ENCODE measurements at regions not wholly inside any gene's neighbourhood (a gene's known extent, or its start where the extent isn't known, plus 50 kb on each side); places are given as distances from the start of the nearest gene placed in this dataset.

- ChIA-PET CTCF (no interaction called here), POLR2A (no interaction called here)
- no peak for DNase-seq (ENCODE audit: extremely low spot score)
- TF ChIP-seq SUZ12 (IDR thresholded peaks at IDR 0.05): no peak
- no peak for TF ChIP-seq ZNF384 (IDR thresholded peaks at IDR 0.05)
- TF ChIP-seq SP1 (IDR thresholded peaks at IDR 0.05): no peak
- TF ChIP-seq NFRKB (IDR thresholded peaks at IDR 0.05): no peak
- TF ChIP-seq FOXK2 (IDR thresholded peaks at IDR 0.05): no peak
- TF ChIP-seq CTBP1 (IDR thresholded peaks at IDR 0.05; ENCODE audit: borderline replicate concordance): no peak
- TF ChIP-seq ARNT (IDR thresholded peaks at IDR 0.05): no peak
- no peak for TF ChIP-seq TARDBP (IDR thresholded peaks at IDR 0.05)
- TF ChIP-seq FOXA1 (IDR thresholded peaks at IDR 0.05): no peak
- TF ChIP-seq FOXM1 (IDR thresholded peaks at IDR 0.05; ENCODE audit: borderline replicate concordance): no peak
- no peak for TF ChIP-seq L3MBTL2 (conservative IDR thresholded peaks at IDR 0.05)
- TF ChIP-seq BHLHE40 (IDR thresholded peaks at IDR 0.05; ENCODE audit: borderline replicate concordance): no peak
- TF ChIP-seq HDGF (IDR thresholded peaks at IDR 0.05; ENCODE audit: borderline replicate concordance): no peak
Observed at GRCh38 chr14:84397631-84398030, 1132.3 kb upstream of the FLRT2 start.

- POLR2A ChIA-PET: no interaction called here
Observed at GRCh38 chr14:84399296-84399910, 1130.5 kb upstream of the FLRT2 start.

GRCh38 chr14:84401631-84402030 lies 1128.3 kb upstream of the FLRT2 start:
- CTCF ChIA-PET: no interaction called here

More at GRCh38 chr14:84399296-84399910, 1130.5 kb upstream of the FLRT2 start:
- CTCF ChIA-PET: no interaction called here
- TF ChIP-seq ZNF384 (IDR thresholded peaks at IDR 0.05) (no peak), FOXA1 (IDR thresholded peaks at IDR 0.05) (no peak), BHLHE40 (IDR thresholded peaks at IDR 0.05; ENCODE audit: borderline replicate concordance) (no peak), ARNT (IDR thresholded peaks at IDR 0.05) (no peak), SUZ12 (IDR thresholded peaks at IDR 0.05) (no peak), FOXK2 (IDR thresholded peaks at IDR 0.05) (no peak)
- DNase-seq (ENCODE audit: extremely low spot score): no peak

GRCh38 chr14:84403585-84403984 lies 1126.4 kb upstream of the FLRT2 start:
- TF ChIP-seq HDGF (IDR thresholded peaks at IDR 0.05; ENCODE audit: borderline replicate concordance): no peak
- TF ChIP-seq FOXK2 (IDR thresholded peaks at IDR 0.05): no peak
- no peak for TF ChIP-seq L3MBTL2 (conservative IDR thresholded peaks at IDR 0.05)
- no peak for TF ChIP-seq NFRKB (IDR thresholded peaks at IDR 0.05)
- no peak for TF ChIP-seq LEF1 (IDR thresholded peaks at IDR 0.05; ENCODE audit: borderline replicate concordance)
- TF ChIP-seq PKNOX1 (IDR thresholded peaks at IDR 0.05): no peak
- no peak for TF ChIP-seq SP1 (IDR thresholded peaks at IDR 0.05)
- TF ChIP-seq ELF4 (IDR thresholded peaks at IDR 0.05): no peak
- CTCF ChIA-PET: no interaction called here
- POLR2A ChIA-PET: no interaction called here
- no peak for DNase-seq (ENCODE audit: extremely low spot score)

More at GRCh38 chr14:84401631-84402030, 1128.3 kb upstream of the FLRT2 start:
- TF ChIP-seq BHLHE40 (IDR thresholded peaks at IDR 0.05; ENCODE audit: borderline replicate concordance): no peak
- no peak for TF ChIP-seq NFRKB (IDR thresholded peaks at IDR 0.05)
- TF ChIP-seq FOXK2 (IDR thresholded peaks at IDR 0.05): no peak
- TF ChIP-seq FOXM1 (IDR thresholded peaks at IDR 0.05; ENCODE audit: borderline replicate concordance): no peak
- TF ChIP-seq HDGF (IDR thresholded peaks at IDR 0.05; ENCODE audit: borderline replicate concordance): no peak
- TF ChIP-seq L3MBTL2 (conservative IDR thresholded peaks at IDR 0.05): no peak
- TF ChIP-seq ELF4 (IDR thresholded peaks at IDR 0.05): no peak
- TF ChIP-seq CTBP1 (IDR thresholded peaks at IDR 0.05; ENCODE audit: borderline replicate concordance): no peak
- no peak for TF ChIP-seq LEF1 (IDR thresholded peaks at IDR 0.05; ENCODE audit: borderline replicate concordance)
- no peak for TF ChIP-seq FOXA1 (IDR thresholded peaks at IDR 0.05)
- no peak for DNase-seq (ENCODE audit: extremely low spot score)
- POLR2A ChIA-PET: no interaction called here

- DNase-seq (ENCODE audit: extremely low spot score): no peak
- ChIA-PET CTCF (no interaction called here), POLR2A (no interaction called here)
- no peak for TF ChIP-seq ELF4 (IDR thresholded peaks at IDR 0.05)
Observed at GRCh38 chr14:84404246-84404645, 1125.7 kb upstream of the FLRT2 start.

DNA sequence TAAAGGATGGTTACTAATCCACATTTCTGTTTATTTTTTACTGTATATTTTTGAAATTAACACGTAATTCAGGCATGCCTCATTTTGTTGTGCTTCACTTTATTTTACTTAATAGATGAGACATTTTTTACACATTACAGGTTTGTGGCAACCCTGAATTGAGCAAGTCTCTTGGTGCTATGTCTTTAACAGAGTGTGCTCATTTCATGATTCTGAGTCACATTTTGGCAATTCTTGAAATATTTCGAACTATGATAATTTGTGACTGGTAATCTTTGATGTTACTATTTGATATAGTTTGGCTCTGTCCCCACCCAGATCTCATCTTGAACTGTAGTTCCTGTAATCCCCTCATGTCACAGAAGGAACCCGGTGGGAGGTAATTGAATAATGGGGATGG lies 1120.5 kb upstream of the FLRT2 start:
- ChIA-PET CTCF (no interaction called here), POLR2A (no interaction called here)
- TF ChIP-seq FOXA1 (IDR thresholded peaks at IDR 0.05) (no peak), SUZ12 (IDR thresholded peaks at IDR 0.05) (no peak)
- no peak for DNase-seq (ENCODE audit: extremely low spot score)

GRCh38 chr14:84410344-84410743 lies 1119.6 kb upstream of the FLRT2 start:
- ChIA-PET POLR2A (no interaction called here), CTCF (no interaction called here)
- no peak for DNase-seq (ENCODE audit: extremely low spot score)
- TF ChIP-seq FOXM1 (IDR thresholded peaks at IDR 0.05; ENCODE audit: borderline replicate concordance) (no peak), FOXA1 (IDR thresholded peaks at IDR 0.05) (no peak), NFRKB (IDR thresholded peaks at IDR 0.05) (no peak), FOXK2 (IDR thresholded peaks at IDR 0.05) (no peak), LEF1 (IDR thresholded peaks at IDR 0.05; ENCODE audit: borderline replicate concordance) (no peak), PKNOX1 (IDR thresholded peaks at IDR 0.05) (no peak), TARDBP (IDR thresholded peaks at IDR 0.05) (no peak), CTBP1 (IDR thresholded peaks at IDR 0.05; ENCODE audit: borderline replicate concordance) (no peak), ARNT (IDR thresholded peaks at IDR 0.05) (no peak), BHLHE40 (IDR thresholded peaks at IDR 0.05; ENCODE audit: borderline replicate concordance) (no peak), ZNF384 (IDR thresholded peaks at IDR 0.05) (no peak), ELF4 (IDR thresholded peaks at IDR 0.05) (no peak), HDGF (IDR thresholded peaks at IDR 0.05; ENCODE audit: borderline replicate concordance) (no peak), SP1 (IDR thresholded peaks at IDR 0.05) (no peak), SUZ12 (IDR thresholded peaks at IDR 0.05) (no peak), L3MBTL2 (conservative IDR thresholded peaks at IDR 0.05) (no peak)
